GM21786 (cell line): ENCODE measurements at regions not wholly inside any gene's neighbourhood (a gene's known extent, or its start where the extent isn't known, plus 50 kb on each side); places are given as distances from the start of the nearest gene placed in this dataset.

Source experiments
- ATAC-seq: cut with Tn5 transposase; IDR thresholded peaks from one replicate; pipeline ENCODE4 v1.9.1; 2021; ENCODE audit not compliant: unreplicated experiment

DNA sequence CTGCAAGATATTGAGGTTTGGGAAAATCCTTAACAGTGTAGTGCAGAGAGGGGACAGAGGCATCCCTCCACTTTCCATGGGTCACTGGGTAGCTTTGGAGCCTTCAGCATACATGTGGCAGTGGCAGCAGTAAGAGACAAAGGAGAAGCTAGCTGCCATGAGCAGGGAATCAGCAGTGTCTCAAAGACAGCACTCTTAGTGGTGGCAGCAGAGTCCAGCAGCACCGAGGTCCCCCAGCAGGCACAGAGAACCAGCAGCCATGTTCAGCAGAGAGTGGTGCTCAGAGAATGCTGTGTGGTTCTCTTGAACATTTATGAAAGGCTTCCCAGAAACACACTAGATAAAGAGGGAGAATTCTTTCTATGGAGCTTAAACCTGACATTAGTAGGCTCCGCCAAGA lies 308.5 kb downstream of the CENPC start:
- no peak for ATAC-seq

DNA sequence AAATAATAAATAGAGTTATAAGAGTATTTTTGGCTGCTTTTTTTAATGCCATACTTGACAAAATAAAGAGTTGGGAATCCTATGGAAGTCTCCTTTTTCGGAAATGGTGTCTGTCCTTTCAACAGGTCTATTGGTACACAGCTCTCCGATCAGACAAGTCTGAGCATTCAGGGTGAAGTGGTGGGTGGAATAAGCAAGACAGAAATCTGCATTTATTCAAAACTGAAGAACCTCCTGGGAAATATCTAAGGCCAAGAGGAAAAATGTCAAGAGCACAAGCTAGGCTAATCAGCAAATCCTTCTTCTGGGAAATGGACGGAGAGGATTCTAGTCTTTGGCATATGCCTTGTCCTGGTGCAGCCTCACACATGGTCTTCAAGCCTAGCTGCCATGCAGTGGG lies 309.0 kb downstream of the CENPC start:
- no peak for ATAC-seq

DNA sequence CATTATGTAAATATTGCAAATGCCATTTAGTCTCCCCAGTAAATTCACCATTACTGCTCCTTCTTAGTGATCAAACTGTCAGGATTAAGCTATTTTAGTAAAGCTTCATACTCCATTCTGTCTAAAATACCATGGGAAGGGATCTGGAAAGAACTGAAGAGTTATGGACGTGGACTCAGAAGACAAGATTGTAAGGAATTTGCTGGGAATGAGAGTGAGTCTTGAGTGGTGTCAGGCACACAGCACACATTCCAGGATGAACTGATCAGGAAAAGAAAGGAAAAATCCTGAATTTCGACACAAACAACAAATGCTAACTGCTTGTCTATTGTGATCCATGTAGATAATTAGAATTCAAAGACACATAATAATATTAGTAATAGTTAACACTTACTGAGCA lies 311.0 kb downstream of the CENPC start:
- no peak for ATAC-seq

DNA sequence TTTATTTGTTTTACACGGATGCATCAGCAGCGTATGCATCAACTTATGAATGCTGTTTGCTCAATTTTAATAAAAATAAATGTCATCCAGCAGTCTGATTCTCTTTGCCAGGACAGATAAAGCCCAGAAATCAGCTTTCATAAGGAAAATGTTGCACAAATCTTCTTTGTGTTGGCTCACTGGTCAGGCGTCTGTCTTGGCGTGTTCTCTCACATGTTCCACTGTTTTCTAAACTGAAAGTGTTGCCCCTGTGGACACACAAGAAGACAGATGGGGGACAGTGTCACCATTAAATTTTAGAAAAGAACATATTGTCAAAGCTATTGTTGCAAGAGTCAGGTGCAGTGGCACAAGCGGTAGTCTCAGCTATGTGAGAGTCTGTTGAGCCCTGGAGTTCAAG lies 316.2 kb downstream of the CENPC start:
- ATAC-seq = no peak

DNA sequence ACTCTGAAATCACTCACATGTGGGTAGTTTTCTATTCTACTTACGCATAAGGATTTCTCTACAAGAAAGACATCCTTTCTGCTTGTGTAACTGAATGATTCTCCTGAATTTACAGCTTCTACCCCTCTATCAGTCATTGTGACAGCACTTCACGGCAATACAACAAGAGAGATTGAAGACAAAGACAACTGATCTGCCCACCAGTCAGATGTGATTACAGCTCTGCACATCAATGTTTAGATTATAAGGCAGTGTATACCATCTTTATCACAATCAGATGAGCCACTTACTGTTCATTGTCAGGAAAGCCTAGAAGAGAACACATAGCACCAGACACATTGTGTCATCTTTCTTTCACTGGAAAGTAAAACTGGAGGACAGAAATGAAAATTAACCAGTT lies 324.4 kb downstream of the CENPC start:
- ATAC-seq = no peak

DNA sequence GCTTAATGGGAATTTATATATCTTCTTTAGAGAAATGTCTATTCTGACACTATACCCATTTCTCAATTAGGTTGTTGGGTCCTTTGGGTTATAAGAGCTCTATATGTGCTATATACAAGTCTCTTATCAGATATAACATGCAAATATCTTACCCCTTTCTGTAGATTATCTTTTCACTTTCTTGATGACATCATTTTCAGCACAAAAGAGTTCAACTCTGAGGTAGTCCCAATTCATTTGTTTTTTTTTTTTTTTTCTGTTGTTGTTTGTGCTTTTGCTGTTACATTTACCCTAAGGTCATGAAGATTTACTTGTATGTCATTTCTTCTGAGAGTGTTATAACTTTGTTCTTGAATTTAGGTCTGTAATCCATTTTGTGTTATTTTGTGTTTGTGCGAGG lies 326.4 kb downstream of the CENPC start:
- ATAC-seq = no peak

DNA sequence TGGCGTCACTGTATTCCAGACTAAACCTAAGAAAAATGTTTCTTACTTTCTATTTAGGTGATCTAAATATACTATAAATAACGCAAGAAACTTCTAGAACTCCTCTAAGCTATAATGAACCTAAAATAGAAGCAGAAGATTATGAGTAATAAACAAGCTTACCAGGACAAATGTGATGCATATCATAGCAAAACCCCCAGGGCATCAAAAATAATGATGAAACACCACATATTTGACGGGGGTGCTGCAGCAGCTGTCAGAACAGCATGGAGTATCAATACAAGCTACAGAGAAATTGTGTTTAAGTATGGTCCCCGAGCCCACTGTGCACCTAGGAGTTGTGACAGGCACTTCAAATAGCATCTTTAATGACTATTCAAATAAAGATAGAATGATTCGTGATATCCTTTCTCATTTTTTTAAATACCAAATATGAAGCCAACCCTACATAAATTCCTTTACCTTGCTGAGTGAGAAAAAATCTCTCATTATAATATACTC lies 337.3 kb downstream of the CENPC start:
- ATAC-seq = no peak

DNA sequence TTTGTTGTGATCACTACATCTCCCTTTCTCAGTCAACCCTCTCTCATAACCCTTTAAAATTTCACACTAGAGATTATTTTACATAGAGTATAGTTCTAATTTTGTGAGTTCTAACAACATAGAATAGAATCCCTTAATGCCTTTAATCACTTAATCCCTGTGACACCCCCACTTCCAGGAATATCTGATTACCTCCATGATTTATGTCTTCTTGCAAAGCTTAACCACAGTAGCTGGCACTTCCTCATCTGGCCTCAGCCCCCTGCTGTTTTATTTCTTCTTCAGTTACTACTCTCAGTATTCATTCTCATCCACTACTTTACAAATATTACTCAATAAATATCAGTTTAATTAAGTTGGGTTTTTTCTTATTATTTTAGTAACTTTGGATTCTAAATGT lies 340.9 kb downstream of the CENPC start:
- ATAC-seq = no peak

DNA sequence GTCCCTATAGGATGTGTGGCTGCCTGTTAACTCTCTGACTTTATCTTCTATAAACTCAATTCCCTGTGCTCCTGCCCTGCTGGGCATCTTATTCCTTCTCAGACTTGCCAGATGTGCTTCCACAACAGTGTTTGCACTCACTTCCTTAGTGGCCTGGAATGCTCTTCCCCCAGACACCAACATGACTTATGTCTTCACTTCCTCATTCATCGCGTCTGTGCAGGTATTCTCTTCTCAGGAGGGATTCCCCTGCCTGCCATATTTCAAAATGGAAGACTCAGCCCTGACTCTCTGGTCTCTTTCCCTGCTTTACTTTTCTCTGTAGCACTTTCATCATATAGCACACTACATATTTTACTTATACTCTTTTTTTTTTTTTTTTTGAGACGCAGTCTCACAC lies 344.0 kb downstream of the CENPC start:
- ATAC-seq = no peak

DNA sequence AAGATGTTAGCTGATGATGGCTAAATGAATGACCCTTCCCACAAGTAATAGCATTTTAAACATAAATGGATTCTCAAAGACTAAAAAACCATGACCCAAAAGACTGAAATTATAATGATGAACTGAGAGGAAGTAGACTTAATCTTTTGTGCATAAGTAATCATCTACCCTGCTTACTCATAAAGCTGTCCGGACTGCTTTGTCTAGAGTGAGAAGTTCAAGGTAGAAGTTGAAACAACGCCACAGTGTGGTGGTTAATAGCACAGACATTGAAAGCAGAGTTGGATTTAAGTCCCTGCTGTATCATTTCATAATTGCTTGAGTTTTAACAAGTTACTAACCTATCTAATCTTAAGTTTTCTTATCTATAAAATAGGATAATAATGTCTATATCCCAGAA lies 346.6 kb downstream of the CENPC start:
- no peak for ATAC-seq

DNA sequence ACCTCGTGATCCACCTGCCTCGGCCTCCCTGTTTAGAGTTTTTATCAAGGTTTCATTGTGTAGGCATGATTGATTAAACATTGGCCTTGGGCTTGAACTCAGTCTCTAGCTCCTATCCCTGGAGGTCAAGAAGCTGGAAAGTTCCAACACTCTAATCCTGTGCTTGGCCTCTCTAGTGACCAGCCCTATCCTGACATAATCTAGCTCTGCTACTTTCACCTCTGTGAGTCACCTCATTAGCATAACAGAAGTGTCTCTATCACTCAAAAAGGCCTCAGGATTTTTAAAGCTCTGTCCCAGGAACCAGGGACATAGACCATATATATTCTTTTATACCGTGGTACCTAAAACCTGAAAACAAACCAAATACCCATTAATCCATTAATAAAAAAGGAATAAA lies 377.5 kb downstream of the CENPC start:
- no peak for ATAC-seq

DNA sequence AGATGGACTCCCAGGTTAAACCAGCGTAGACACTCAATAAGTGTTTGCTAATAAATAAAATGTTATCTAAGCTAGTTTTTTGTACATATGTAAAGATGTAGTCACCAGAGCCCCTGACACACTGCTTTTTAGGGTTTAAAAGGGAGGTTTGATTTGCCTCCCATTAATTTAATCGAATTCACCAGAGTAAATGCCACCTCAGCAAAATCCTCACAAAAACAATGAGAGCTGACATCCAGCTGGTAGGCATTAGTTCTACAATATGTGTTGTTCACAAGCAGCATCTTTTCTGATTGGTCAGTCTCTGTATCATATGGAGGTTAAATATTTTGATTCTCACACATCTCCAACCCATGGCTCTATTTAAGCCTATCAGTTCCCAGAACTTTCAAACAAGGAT lies 382.6 kb downstream of the CENPC start:
- no peak for ATAC-seq

DNA sequence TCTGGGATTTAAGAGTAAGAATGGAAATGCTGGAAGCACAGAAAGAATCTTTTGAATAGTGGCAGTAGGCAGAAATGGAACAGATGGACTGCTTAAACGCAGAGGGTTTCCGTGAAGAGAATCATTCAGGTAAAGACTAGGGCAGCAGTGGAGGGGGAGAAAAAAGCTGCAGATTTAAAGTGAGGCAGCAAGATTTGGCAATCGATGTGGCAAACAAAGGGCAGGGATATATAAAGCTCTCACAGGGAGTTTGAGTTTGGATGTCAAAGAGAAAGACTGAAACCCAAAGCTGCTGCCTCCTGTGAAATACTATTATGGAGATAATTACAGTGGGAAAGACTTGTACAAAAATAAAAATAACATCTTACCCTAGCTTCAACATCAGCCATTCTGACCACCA lies 384.0 kb downstream of the CENPC start:
- no peak for ATAC-seq

DNA sequence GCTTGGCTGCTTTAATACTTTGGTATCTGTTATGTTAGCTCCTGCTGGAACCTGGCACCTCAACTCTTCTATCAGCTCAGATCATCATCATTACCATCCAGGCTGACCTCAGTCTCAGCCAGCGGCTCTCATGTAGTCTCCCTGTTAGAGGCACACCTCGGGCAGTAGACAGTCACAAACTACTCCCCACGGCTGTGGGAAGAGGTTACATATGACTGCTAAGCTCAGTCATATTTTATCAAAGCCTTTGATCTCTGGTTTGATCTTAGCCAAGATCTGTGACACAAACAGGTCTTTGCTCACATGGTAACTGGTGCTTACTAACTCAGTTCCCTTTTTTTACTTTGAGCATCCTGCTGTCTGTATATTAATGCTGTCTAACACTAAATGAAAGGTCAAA lies 384.9 kb downstream of the CENPC start:
- no peak for ATAC-seq

DNA sequence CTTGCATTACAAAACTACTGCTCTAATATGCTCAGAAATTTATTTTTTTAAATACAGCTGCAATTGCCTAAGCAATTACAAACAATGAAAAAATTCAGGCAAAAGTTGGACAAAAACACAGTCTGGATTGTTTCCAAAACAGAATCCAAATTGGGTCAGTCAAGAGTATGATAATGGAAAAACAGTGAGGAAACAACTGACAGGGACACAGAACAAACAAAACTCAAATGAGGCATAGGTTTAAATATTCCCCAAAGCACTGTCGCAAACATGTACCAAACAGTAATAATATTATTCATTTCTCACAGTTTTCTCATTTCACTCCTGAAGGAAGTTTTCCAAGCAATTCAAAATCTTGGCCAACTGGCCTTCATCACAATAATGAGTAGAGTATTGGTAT lies 386.6 kb downstream of the CENPC start:
- ATAC-seq = no peak

DNA sequence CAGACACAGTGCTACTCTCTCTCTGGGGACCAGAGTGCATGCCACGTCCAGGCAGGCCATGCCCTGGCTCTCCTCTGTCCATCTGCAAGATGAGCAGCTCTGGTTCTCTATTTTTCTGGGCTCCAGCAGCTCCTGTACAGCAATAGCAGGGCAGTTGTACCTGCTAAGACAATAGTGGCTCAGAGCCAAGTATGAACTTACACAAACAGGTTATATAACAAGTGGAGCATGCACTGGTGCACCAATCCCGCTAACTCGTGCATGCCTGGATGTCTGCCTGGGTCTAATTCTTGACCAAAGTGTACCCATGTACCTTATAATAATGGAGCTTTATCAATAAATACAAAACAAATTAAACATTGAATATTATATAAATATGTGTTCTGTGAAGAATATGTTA lies 392.3 kb downstream of the CENPC start:
- ATAC-seq = no peak

DNA sequence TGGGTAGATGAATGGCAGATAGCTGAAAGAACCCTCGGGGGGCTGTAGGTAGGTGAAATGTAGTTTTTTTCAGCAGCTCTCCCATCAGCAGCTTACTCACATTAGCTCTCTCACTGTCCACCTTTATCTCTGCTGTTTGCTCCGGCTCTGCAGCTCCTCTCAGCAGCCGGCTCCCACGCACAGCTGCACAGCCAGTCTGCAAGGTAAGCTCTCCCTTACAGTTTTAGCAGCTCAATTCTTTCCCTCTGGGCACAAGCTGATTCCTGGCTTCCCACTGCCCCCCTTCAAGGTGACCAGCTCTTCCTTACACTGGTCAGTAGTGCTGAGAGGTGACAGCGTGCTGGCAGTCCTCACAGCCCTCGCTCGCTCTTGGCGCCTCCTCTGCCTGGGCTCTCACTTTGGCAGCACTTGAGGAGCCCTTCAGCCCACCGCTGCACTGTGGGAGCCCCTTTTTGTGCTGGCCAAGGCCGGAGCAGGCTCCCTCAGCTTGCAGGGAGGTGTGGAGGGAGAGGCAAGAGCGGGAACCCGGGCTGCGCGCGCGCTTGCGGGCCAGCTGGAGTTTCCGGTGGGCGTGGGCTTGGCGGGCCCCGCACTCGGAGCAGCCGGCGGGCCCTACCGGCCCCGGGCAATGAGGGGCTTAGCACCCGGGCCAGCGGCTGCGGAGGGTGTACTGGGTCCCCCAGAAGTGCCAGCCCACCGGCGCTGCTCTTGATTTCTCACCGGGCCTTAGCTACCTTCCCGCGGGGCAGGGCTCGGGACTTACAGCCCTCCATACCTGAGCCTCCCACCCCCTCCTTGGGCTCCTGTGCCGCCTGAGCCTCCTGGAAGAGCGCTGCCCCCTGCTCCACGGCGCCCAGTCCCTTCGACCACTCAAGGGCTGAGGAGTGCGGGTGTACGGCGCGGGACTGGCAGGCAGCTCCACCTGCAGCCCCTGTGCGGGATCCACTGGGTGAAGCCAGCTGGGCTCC lies 393.6 kb downstream of the CENPC start:
- no peak for ATAC-seq

DNA sequence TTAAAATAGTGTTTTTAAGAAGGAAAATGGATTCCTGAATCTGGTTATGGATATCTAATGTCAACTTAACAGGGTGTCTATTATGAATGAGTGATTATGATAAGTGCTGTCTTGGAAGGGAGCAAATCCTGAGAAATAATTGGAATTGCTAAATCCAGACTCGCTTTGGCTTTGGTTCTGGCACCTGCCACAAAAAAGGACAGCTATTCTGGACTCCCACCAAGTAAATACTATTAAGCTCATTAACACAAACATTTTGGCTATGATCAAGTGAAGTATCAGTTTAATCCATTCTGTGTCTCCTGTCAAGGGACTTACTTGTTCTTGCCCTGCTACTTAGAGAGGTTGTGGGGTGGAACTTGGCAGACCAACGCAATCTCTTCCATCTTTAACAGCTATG lies 403.7 kb downstream of the CENPC start:
- no peak for ATAC-seq

DNA sequence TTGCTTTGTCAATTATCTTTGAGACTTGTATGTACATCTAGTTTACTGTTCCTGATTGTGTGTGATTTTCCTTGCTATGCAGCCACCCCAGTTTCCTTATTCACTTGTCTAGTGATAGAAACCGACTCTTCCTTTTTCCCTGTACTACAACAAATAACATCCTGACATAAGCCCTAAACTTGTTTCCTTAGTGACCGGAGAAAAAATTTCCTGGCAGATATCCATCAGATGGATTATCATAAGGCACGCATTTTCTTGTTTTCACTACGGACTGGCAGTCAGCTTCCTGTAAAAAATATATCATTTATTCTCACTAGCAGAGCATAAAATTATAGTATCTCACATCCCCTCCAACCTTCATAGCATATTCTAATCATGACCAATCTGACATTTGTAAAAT lies 410.7 kb downstream of the CENPC start:
- no peak for ATAC-seq

DNA sequence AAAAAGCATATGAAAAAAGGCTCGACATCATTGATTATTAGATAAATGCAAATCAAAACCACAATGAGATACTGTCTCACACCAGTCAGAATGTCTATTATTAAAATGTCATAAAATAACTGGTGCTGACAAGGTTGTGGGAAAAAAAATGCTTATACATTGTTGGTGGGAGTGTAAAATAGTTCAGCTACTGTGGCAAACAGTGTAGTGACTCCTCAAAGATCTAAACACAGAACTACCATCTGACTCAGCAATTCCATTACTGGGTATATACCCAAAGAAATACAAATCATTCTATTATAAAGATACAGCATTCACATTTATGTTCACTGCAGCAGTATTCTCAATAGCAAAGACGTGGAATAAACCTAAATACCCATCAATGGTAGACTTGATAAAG lies 412.1 kb downstream of the CENPC start:
- no peak for ATAC-seq

DNA sequence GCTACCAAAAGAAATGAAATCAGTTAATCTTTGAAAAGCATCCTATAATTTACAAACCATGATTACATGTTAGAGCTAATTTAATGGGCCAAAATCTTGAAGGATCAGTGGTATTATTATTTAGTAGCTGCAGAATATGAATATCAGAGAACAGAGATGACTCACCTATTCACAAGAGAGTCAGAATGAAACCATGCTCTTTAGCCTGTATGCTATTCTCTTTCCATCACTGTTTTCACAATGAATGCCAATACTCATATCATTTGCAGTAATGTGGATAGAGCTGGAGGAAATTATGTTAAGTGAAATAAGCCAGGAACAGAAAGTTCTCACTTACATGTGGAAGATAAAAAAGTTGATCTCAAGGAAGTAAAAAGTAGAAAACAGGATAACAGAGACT lies 414.1 kb downstream of the CENPC start:
- peak; percentile 96 for ATAC-seq

DNA sequence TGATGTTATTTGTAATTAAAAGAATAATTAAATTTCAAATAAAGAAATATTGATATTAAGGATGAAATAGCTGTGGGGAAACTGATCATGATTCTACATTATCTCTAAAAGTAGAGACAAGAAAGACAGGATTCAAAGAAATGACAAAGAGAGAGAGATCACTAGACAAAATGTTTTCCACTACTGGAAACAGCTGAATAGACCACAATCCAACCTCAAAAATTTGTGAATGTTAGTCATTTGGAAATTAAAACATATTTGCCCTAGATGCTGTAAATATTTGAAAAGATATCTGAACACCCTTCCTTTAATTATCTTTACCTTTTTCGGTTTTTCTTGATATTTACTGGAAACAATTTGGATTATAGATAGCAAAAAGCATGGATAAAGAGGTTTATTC lies 414.9 kb downstream of the CENPC start:
- no peak for ATAC-seq

DNA sequence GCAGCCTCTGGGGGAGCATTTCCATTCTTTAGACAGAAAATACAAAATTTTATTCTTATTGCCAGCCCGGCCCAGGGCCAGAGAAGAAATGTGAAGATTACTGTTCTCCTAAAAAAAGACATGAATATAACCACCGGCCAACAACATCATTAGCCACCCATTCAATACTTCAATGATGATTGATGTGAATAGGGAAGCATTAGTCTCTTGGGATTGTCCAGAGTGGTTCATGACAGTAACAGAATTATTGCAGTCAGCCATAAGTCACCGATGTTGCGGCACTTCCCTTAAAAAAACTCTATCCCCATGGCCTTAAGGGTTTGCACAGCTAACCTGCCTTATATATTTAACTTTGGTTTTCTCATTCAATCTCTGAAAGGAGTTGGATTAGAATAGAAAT lies 418.7 kb downstream of the CENPC start:
- no peak for ATAC-seq
